ENCODE measurements at regions not wholly inside any gene's neighbourhood (a gene's known extent, or its start where the extent isn't known, plus 50 kb on each side); places are given as distances from the start of the nearest gene placed in this dataset.
"Not testable (repeated sequence)": the region's sequence is repeated elsewhere in the genome, so short reads cannot be mapped to it uniquely, and the experiment has no call there.

DNA sequence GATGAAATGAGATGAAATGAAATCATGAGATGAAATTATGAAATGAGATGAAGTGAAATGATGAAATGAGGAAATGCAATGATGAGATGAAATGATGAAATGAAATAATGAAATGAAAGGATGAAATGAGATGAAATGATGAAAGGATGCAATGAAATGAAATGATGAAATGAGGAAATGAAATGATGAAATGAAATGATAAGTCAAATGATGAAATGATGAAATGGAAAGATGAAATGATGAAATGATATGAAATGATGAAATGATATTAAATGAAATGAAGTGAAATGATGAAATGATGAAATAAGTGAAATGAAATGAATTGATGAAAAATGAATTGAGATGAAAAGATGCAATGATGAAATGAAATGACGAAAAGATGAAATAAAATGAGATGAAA lies 220.2 kb upstream of the VKORC1L1 start:
- TF ChIP-seq, protein P1, sequence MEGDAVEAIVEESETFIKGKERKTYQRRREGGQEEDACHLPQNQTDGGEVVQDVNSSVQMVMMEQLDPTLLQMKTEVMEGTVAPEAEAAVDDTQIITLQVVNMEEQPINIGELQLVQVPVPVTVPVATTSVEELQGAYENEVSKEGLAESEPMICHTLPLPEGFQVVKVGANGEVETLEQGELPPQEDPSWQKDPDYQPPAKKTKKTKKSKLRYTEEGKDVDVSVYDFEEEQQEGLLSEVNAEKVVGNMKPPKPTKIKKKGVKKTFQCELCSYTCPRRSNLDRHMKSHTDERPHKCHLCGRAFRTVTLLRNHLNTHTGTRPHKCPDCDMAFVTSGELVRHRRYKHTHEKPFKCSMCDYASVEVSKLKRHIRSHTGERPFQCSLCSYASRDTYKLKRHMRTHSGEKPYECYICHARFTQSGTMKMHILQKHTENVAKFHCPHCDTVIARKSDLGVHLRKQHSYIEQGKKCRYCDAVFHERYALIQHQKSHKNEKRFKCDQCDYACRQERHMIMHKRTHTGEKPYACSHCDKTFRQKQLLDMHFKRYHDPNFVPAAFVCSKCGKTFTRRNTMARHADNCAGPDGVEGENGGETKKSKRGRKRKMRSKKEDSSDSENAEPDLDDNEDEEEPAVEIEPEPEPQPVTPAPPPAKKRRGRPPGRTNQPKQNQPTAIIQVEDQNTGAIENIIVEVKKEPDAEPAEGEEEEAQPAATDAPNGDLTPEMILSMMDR (IDR thresholded peaks at IDR 0.05), result not testable (repeated sequence)
- TF ChIP-seq EZH2 (IDR thresholded peaks at IDR 0.05; ENCODE audit: borderline replicate concordance, insufficient read depth, low read depth, low read length, poor library complexity, severe bottlenecking), result not testable (repeated sequence)

All from B cell (primary cell).